Heart right ventricle (tissue), 16 donors: ENCODE measurements at regions not wholly inside any gene's neighbourhood (a gene's known extent, or its start where the extent isn't known, plus 50 kb on each side); places are given as distances from the start of the nearest gene placed in this dataset.

Source experiments
- ATAC-seq, 8 donors: fragments of 200-7000 bp; cut with Tn5 transposase; one replicate each; pipeline ENCODE4 v1.9.1; 2020; ENCODE audit warnings: mild to moderate bottlenecking in 8 of 8, moderate library complexity in 8 of 8, moderate number of reproducible peaks in 1 of 8
- DNase-seq, 2 donors: peaks; one replicate each; pipeline ENCODE4 v3.0.0-alpha.2; 2020
- H3K27ac ChIP-seq, 10 donors: fragments of 200-600 bp; sonication (generic) in 2 of 10; one replicate each; pipeline versions ENCODE4 v1.5.0 to v1.8.0; 2020 to 2022; ENCODE audit warnings: mild to moderate bottlenecking in 3 of 10
- H3K27me3 ChIP-seq, 7 donors: fragments of 200-600 bp; one replicate each; pipeline ENCODE4 v1.8.0; 2021 to 2022; ENCODE audit warnings: mild to moderate bottlenecking in 2 of 7
- H3K36me3 ChIP-seq, 9 donors: fragments of 200-600 bp; sonication (generic) in 1 of 9; one replicate each; pipeline versions ENCODE4 v1.5.0 to v1.8.0; 2020 to 2022; ENCODE audit warnings: mild to moderate bottlenecking in 2 of 9
- H3K4me1 ChIP-seq, 9 donors: fragments of 200-600 bp; sonication (generic) in 1 of 9; one replicate each; pipeline versions ENCODE4 v1.5.0 to v1.8.0; 2020 to 2022; ENCODE audit warnings: mild to moderate bottlenecking in 4 of 9
- H3K4me3 ChIP-seq, 10 donors: fragments of 200-600 bp; sonication (generic) in 2 of 10; one replicate each; pipeline versions ENCODE4 v1.5.0 to v1.8.0; 2020 to 2022; ENCODE audit warnings: mild to moderate bottlenecking in 7 of 10, moderate library complexity in 2 of 10
- H3K9me3 ChIP-seq, 11 donors: fragments of 200-600 bp in 10 of 11; sonication (generic) in 2 of 11; one replicate each; pipeline versions ENCODE4 v1.5.0 to v1.8.0; 2013 to 2022; ENCODE audit warnings: mild to moderate bottlenecking in 2 of 11, control low read depth in 1 of 11, moderate library complexity in 1 of 11
- WGBS, 2 donors: extraction: QIAGEN DNeasy Blood & Tissue Kit; methylation state at CpG; one replicate each; pipeline ENCODE4 v1.1.7; 2013; ENCODE audit warnings: inconsistent platforms in 1 of 2; 5-methylcytosine and 5-hydroxymethylcytosine counted together
- intact Hi-C, 10 donors: fragments of 100-400 bp; cut with DNase I; formaldehyde crosslinking; loops; one replicate each; pipeline versions ENCODE4 v1.11.1 to v1.14.2; 2022
- TF ChIP-seq, protein P1 (sequence below), 9 donors: fragments of 200-600 bp; sonication (generic) in 2 of 9; IDR thresholded peaks; one replicate each; pipeline versions ENCODE4 v1.5.0 to v1.8.0; 2021 to 2022; ENCODE audit warnings: antibody characterized with exemption in 9 of 9, mild to moderate bottlenecking in 5 of 9, moderate library complexity in 1 of 9
- donor health status: Arrhythmogenic right ventricular cardiomyopathy.
- donor health status: ischemic (EF 13 %, LVEDD 7.1; RV severe dilation, severe dysfunction).
- donor health status: healthy with polysubstance abuse.
- donor health status: DM: no; HTN: yes; CAD: no.
- donor health status: DM: no; HTN: no; CAD: no.
- donor health status: ischemic (EF 25% LVEDD 6.9; RV normal size, moderate dysfunction).
- donor health status: ischemic (EF 25% LVEDD 5.7; RV mildly dilated, moderate dysfunction).
- donor health status: healthy.
- donor health status: DM: yes; HTN: yes; CAD: no.
- donor health status: Ischemic cardiomyopathy.
- donor health status: ischemic (EF 35%, LVEDD 5.7; RV mildly dilated, moderate dysfunction).
- donor health status: nonischemic (EF 11% LVEDD 7.7; RV severe dilation, severe dysfunction).
- donor health status: DM: yes; HTN: yes; CAD: no.
- donor health status: PGD.
- donor health status: ischemic (EF 29% LVEDD 5.4; RV normal size, mild dysfunction).
- donor health status: nonischemic (EF 23%, LVEDD 6.1; RV moderate dilation, normal function).

DNA sequence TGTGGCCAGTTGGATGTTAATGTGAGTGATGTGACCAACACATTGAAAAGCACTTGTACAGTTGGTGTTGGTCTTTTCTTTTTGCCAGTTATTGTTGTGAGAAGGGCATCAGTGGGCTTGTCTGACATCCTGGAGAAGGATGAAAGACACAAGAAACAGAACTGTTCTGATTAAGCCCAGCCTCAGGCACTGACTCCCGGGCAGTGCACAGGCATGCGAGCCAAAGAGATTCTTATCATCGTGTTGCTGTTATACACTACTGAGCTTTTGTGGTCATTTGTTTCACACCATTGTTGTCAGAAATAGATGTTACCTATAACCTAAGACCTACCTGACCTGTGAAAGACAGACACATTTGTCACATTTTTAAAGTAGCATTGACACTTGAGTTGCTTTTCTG is 236.8 kb upstream of the CA10 start:
- Histone ChIP-seq H3K4me3 (no peak overlapping the region), H3K4me1 (no peaks in the 10 kb centered on the region), H3K9me3 (peaks cover 0 to 16% (median 0%) of the 10 kb centered on the region in 11 donors), H3K36me3 (no peaks in the 10 kb centered on the region), H3K27ac (no peak overlapping the region), H3K27me3 (no peaks in the 10 kb centered on the region)
- 55 to 59% methylated on average over 3 of the region's 3 CpGs for WGBS, 2 donors
- TF ChIP-seq, protein P1, sequence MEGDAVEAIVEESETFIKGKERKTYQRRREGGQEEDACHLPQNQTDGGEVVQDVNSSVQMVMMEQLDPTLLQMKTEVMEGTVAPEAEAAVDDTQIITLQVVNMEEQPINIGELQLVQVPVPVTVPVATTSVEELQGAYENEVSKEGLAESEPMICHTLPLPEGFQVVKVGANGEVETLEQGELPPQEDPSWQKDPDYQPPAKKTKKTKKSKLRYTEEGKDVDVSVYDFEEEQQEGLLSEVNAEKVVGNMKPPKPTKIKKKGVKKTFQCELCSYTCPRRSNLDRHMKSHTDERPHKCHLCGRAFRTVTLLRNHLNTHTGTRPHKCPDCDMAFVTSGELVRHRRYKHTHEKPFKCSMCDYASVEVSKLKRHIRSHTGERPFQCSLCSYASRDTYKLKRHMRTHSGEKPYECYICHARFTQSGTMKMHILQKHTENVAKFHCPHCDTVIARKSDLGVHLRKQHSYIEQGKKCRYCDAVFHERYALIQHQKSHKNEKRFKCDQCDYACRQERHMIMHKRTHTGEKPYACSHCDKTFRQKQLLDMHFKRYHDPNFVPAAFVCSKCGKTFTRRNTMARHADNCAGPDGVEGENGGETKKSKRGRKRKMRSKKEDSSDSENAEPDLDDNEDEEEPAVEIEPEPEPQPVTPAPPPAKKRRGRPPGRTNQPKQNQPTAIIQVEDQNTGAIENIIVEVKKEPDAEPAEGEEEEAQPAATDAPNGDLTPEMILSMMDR (IDR thresholded peaks at IDR 0.05), result no peak
- intact Hi-C loops, result no loop called here
- DNase-seq, result no peak
- ATAC-seq, result no peak

DNA sequence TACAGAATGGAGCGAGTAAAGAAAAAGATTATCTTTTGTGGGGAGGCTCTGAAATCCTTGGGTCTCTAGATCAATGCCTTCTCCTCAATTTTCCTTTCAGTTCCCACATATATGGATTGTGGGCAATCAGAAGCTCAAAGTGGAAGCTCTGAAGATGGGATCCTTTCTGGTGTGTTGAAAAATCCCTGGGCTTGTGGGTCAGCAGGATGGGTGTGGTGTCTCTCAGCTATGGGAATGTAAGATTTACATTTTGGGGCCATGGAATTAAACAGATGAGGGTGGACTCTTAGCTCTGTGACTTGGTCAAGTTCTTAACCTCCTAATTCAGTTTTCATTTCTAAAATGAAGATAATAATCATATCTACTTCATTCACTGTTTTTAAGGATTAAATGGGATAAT is 231.9 kb upstream of the CA10 start:
- no peak for ATAC-seq
- H3K36me3 ChIP-seq, result no peaks in the 10 kb centered on the region
- intact Hi-C loops, result no loop called here
- H3K27me3 ChIP-seq, result no peaks in the 10 kb centered on the region
- peak overlapping the region in 3 of 10 donors; percentile 23 to 42 (median 40) for H3K4me3 ChIP-seq
- TF ChIP-seq, protein P1 (IDR thresholded peaks at IDR 0.05), result no peak
- 89 to 96% methylated on average over 1 of the region's 1 CpG for WGBS, 2 donors
- no peaks in the 10 kb centered on the region for H3K4me1 ChIP-seq
- no peak overlapping the region for H3K27ac ChIP-seq
- no peaks in the 10 kb centered on the region for H3K9me3 ChIP-seq
- DNase-seq, result no peak

DNA sequence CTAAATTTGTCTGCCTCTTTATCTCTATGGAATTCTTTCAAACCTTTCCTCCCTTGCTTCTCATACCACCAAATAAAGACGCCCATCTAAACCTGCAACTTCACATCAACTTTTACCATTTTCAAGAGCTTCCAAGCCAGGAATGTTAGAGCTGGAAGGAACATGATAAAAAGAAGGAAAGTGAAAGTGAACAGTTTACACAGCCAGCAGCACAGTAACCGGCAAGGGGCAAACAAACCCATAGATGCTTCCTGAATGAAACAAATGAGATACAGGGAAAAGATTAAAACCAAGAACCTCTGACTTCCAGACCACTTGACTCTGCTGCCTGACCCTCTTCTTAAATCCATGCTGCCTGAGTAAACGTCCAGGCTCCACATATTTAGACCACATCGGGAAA is 231.1 kb upstream of the CA10 start:
- H3K27me3 ChIP-seq, result no peaks in the 10 kb centered on the region
- intact Hi-C loops, result no loop called here
- ATAC-seq (no peak), DNase-seq (no peak)
- no peaks in the 10 kb centered on the region for H3K36me3 ChIP-seq
- H3K27ac ChIP-seq, result no peak overlapping the region
- H3K4me3 ChIP-seq, result peak overlapping the region in 7 of 10 donors; percentile 4 to 42 (median 28)
- WGBS, 2 donors, result 39 to 59% methylated on average over 4 of the region's 4 CpGs
- no peaks in the 10 kb centered on the region for H3K4me1 ChIP-seq
- TF ChIP-seq, protein P1 (IDR thresholded peaks at IDR 0.05), result no peak
- H3K9me3 ChIP-seq, result no peaks in the 10 kb centered on the region

DNA sequence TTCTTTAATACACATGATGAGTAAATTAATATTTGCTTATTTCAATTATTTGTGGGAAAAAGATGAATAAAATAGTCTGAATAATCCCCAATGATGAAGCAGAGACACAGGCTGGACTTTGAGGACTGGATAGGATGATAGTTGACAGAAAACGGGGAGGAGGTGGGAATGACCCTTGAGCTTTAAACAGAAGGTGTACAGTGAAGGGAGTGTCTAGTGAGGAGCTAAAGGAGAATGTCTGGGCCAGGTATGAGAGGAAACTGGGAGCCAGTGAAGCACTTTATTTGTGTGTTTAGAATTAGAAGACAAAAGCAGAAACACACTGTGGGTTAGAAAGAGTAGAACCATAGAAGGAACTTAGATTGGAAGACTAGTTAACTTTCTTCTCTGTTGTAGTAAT is 230.4 kb upstream of the CA10 start:
- intact Hi-C loops, result no loop called here
- H3K4me1 ChIP-seq, result no peaks in the 10 kb centered on the region
- TF ChIP-seq, protein P1 (IDR thresholded peaks at IDR 0.05), result no peak
- no peaks in the 10 kb centered on the region for H3K36me3 ChIP-seq
- 74 to 84% methylated on average over 1 of the region's 1 CpG for WGBS, 2 donors
- H3K27ac ChIP-seq, result no peak overlapping the region
- no peak overlapping the region for H3K4me3 ChIP-seq
- ATAC-seq (no peak), DNase-seq (no peak)
- no peaks in the 10 kb centered on the region for H3K27me3 ChIP-seq
- H3K9me3 ChIP-seq, result no peaks in the 10 kb centered on the region

DNA sequence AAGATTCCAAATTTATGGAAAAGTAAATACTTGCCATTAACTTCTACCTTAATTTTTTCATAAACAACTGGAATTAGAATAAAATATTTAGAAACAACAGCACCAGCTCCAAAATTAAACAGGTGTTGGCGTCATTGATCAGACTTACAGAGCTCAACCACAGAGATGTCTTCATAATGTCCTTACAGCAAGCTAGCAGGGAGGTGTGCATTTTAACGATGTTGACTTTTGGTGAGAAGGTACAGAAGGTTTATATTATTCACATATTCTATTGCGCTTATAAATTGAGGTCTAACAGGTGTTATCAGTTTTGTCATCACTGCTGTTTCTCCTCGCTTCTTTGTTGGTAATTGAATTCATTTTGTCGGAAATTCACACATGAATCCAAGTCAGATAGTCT is 226.2 kb upstream of the CA10 start:
- H3K27me3 ChIP-seq, result peaks cover 0 to 4% (median 0%) of the 10 kb centered on the region in 7 donors
- H3K36me3 ChIP-seq, result no peaks in the 10 kb centered on the region
- WGBS, 2 donors, result 88 to 91% methylated on average over 5 of the region's 5 CpGs
- H3K27ac ChIP-seq, result no peak overlapping the region
- intact Hi-C loops, result no loop called here
- H3K4me1 ChIP-seq, result no peaks in the 10 kb centered on the region
- no peak for DNase-seq
- TF ChIP-seq, protein P1 (IDR thresholded peaks at IDR 0.05), result no peak
- no peak for ATAC-seq
- no peaks in the 10 kb centered on the region for H3K9me3 ChIP-seq
- H3K4me3 ChIP-seq, result no peak overlapping the region
